ENCODE measurements at regions not wholly inside any gene's neighbourhood (a gene's known extent, or its start where the extent isn't known, plus 50 kb on each side); places are given as distances from the start of the nearest gene placed in this dataset.
"Not testable (repeated sequence)": the region's sequence is repeated elsewhere in the genome, so short reads cannot be mapped to it uniquely, and the experiment has no call there.

DNA sequence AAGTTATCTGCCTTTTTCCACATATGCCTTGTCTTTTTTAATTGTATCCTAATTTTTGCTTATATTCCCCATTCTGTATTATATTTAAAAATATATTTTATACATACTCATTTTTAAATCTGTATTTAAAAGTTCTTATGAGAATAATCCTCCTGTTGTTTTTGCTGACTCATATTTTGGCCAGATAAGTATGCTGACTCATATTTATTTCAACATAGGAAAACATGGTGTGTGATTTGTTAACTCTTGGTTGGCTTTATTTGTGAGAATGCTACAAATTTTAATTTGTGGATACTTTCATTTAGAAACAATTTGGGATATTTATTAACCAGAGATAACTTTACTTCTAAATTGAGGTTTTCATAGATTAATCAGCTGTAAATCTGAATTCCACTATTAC lies 587.7 kb downstream of the CPS1 start:
- no peak for DNase-seq (ENCODE audit: low read depth)

- DNase-seq (ENCODE audit: low read depth) = no peak
Measured at GRCh38 chr2:211144974-211145665, 588.7 kb downstream of the CPS1 start.

- no peak for DNase-seq (ENCODE audit: low read depth)
Measured at GRCh38 chr2:211149731-211150130, 593.3 kb downstream of the CPS1 start.

GRCh38 chr2:211157211-211157610 lies 600.8 kb downstream of the CPS1 start:
- no peak for DNase-seq (ENCODE audit: low read depth)

GRCh38 chr2:211157856-211158463 lies 601.6 kb downstream of the CPS1 start:
- peak; percentile 49 for DNase-seq (ENCODE audit: low read depth)

DNA sequence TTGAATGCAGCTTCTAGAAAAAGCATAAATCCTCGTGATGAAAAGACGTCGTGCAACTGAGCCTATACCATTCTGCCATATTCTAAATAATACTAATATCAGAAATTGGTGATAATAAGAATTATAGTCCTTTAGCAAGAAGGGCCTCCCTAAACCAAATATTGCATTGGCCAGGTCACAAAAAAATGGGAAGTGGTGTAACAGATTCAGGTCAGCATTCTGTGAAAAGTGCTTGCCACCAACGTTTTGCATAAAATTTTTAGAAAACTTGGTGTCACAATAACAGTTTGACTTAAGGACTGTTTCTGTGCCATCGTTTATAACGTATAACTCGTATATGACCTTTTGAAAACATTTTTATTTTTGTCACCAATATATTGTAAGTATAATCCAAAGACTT lies 603.6 kb downstream of the CPS1 start:
- no peak for DNase-seq (ENCODE audit: low read depth)

DNA sequence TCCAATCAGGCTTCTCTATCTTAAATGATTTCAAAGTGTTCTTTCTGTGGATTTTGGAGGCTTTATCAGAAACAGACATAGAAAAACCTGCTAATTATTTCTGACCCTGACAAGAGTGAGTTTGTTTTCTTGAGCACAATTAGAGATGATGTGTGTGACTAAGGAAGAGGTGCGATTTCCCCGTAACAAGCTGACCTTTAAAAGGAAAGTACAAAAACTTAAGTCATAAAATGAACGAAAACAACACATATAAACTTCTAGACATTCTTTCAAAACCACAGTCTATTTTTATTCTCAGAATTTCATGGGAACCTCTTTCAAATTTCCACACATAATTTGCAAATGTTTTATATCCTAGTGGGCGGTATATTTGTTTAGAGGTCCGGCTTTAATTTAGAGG lies 604.8 kb downstream of the CPS1 start:
- DNase-seq (ENCODE audit: low read depth) = no peak

DNA sequence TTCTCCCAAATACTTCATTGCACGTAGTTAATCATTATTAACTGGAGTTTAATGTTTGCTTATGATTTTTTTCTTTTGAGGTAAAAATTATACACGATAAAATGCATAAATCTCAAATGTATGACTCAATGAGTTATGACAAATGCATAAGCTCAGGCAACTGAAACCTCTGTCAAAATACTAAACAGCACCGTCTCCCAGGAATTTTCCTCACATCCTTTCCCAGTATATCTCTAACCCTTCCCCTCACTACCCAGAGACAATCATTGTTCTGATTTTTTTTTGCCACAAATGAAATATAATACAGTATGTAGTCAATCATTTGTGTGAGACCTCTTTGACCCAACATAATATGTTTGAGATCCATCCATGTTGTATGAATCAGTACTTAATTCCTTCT lies 606.5 kb downstream of the CPS1 start:
- DNase-seq (ENCODE audit: low read depth) = no peak

GRCh38 chr2:211170843-211171242 lies 614.4 kb downstream of the CPS1 start:
- no peak for DNase-seq (ENCODE audit: low read depth)

DNA sequence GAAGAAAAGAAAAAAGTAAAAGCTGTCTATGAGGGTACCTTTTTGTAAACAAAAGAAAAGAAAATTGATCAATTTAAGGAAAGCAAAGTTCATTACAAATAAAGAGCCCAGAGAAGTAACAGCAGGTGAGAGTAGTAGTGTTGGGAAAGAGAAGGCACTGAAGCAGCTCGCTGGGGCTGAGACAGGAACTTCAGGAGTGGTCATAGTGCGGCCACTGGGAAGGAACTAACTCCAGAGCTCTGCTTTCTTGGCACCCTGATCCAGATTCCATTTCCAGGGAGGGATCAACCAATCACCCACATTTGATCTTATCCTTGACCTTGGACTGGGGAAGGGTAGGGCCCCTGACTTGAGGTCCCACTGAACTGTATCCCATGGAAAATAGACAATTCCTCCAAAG lies 617.6 kb downstream of the CPS1 start:
- no peak for DNase-seq (ENCODE audit: low read depth)

DNA sequence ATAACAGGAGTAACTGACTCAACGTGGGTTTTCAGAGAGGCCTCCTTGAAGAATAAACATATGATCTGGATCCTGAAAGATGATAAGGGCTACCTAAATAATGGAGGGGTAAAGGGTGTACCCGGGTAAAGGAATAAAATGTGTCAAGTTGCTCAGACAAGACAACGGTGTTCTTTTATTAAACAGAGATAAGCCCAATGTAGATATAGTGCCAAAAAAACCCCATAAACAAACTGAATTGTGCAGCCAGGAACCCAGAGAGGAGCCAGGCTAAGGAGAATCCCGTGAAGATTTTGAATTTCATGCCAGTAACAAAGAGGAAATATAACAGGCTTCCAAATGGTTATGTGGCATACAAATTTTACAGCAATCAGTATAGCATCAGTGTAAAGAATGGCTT lies 618.2 kb downstream of the CPS1 start:
- DNase-seq (ENCODE audit: low read depth) = no peak

GRCh38 chr2:211175956-211176355 lies 619.6 kb downstream of the CPS1 start:
- DNase-seq (ENCODE audit: low read depth) = no peak

GRCh38 chr2:211176514-211177141 lies 620.2 kb downstream of the CPS1 start:
- no peak for DNase-seq (ENCODE audit: low read depth)

- DNase-seq (ENCODE audit: low read depth) = no peak
Measured at GRCh38 chr2:211181626-211182025, 625.2 kb downstream of the CPS1 start.

GRCh38 chr2:211187602-211188001 lies 631.2 kb downstream of the CPS1 start:
- no peak for DNase-seq (ENCODE audit: low read depth)

DNA sequence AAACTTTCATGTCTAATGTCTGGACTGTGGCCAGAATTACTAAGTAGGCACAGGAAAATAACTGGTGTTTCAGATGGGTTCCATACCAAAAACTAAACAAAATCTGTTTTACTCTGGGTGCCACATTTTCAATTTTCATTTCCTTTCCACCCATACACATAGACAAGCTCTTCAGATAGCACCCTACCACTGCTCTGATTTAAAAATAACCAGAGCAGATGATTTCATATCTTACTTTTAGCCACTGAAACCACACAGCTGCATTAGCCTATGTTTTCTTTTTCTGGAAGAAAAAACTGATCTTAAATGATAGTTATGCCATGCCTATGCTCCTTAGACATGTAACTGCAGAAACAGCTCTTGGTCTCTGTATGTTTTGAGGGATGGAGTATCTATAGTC lies 647.6 kb downstream of the CPS1 start:
- no peak for DNase-seq (ENCODE audit: low read depth)

DNA sequence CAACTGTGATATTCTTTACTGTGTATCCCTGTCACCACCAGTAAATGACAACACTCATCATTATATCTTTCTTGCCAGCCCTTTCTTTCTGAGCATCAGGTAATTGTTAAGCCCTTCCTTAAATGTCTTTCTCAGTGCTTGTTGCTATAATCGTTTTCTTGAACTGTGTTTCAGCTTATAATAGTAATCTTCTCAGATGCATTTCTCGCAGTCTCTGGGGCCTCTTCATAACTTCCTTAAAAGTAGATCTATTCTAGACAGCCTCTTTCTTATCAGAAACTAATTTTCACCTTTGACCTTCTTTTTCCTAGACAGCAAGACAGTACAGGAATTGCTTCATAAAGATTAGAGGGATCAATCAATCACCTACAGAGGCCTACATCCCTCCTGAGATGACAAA lies 648.1 kb downstream of the CPS1 start:
- DNase-seq (ENCODE audit: low read depth) = no peak

- DNase-seq (ENCODE audit: low read depth) = no peak
Measured at GRCh38 chr2:211204902-211205301, 648.5 kb downstream of the CPS1 start.

DNA sequence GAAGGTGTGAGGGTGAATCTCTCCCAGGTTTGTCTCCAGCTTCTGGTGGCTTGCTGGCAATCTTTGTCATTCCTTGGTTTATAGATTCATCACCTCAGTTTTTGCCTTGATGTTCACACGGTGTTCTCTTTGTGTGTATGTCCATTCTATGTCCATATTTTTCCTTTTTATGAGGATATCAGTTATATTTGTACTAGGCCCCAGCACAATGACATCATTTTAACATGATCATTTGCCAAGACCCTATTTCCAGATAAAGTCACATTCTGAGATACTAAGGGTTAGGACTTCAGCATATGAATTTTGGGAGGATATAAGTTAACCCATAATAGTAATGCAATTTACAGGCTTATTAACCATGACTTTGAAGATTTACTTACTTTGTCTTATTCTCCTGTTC lies 649.0 kb downstream of the CPS1 start:
- DNase-seq (ENCODE audit: low read depth) = no peak

- DNase-seq (ENCODE audit: low read depth) = no peak
Measured at GRCh38 chr2:211205836-211206235, 649.4 kb downstream of the CPS1 start.

DNA sequence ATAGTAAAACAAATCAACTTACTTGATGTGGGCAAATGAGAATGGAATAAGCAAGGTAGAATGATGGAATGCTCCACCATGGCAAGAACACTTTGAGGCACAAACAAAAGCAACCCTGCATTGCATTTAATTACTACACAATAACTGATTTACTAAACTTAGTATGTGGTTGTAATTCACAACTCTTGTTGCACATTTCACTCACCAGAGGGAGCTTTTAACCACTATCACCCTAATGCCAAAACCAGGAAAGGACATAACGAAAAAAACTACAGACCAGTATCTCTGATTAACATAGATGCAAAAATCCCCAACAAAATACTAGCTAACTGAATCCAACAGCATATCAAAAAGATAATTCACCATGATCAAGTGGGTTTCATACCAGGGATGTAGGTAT lies 659.8 kb downstream of the CPS1 start:
- no peak for DNase-seq (ENCODE audit: low read depth)

DNA sequence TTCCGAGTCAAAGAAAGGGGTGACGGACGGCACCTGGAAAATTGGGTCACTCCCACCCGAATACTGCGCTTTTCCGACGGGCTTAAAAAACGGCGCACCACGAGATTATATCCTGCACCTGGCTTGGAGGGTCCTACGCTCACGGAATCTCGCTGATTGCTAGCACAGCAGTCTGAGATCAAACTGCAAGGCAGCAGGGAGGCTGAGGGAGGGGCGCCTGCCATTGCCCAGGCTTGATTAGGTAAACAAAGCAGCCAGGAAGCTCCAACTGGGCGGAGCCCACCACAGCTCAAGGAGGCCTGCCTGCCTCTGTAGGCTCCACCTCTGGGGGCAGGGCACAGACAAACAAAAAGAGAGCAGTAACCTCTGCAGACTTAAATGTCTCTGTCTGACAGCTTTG lies 663.1 kb downstream of the CPS1 start:
- DNase-seq (ENCODE audit: low read depth) = not testable (repeated sequence)

DNA sequence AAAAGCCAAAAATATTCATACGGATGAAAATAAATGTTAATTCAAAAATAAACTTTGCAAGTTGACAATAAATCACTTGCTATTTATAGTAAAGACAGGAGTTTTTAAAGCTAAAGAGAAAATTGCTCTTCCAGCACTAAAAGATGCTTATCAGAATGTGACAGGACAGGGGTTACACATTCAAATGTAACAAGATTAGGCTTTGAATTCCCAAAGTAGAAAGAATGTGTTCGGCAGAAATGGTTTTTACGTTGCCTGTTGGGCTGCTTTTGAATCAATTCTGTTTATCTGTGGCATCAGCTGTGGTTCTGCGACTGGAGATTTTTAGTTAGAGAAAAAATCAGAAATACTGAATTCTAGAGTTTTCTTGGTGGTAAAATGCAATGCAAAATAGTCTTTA lies 669.4 kb downstream of the CPS1 start:
- no peak for DNase-seq (ENCODE audit: low read depth)

DNA sequence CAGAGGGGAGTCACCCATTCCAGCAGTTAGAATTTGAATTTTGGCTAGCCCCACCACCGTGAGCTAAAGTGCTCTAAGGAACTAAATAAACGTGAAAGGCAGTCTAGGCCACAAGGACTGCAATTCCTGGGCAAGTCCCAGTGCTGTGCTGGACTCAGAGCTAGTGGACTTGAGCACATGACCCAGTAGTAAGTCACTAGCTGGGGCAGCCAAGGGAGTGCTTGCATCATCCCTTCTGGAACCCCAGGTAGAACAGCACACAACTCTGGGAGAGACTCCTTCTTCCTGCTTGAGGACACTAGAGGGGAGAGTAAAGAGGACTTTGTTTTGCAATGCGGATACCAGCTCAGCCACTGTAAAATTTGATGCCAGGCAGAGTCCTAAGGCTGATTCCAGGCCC lies 672.2 kb downstream of the CPS1 start:
- DNase-seq (ENCODE audit: low read depth) = no peak

All from stimulated activated CD8-positive, alpha-beta memory T cell treated with anti-CD3 and anti-CD28 coated beads, Interleukin-12 subunit alpha, Interleukin-12 subunit beta, amount 100 ng/mL, for 1 hour (primary cell).